ENCODE measurements at regions not wholly inside any gene's neighbourhood (a gene's known extent, or its start where the extent isn't known, plus 50 kb on each side); places are given as distances from the start of the nearest gene placed in this dataset.

- TF ChIP-seq CTCF (conservative IDR thresholded peaks at IDR 0.05), result no peak
- TF ChIP-seq EZH2 (IDR thresholded peaks at IDR 0.05; ENCODE audit: low read depth), result no peak
These were observed 893.4 kb upstream of the TMEM132C start for GRCh38 chr12:127373559-127373958.
